ENCODE measurements at regions not wholly inside any gene's neighbourhood (a gene's known extent, or its start where the extent isn't known, plus 50 kb on each side); places are given as distances from the start of the nearest gene placed in this dataset.

GRCh38 chr6:8525370-8525769, 90.0 kb upstream of the SLC35B3 start:
- no peaks in the 10 kb centered on the region for H3K4me1 ChIP-seq (ENCODE audit: control insufficient read depth in 1 of 2, insufficient read depth in 2 of 2, low read length in 2 of 2)
- H3K36me3 Mint-ChIP-seq: no peaks in the 10 kb centered on the region
- no peaks in the 10 kb centered on the region for H3K79me2 ChIP-seq (ENCODE audit: insufficient read depth, low read length)
- peaks cover 0 to 5% (median 0%) of the 10 kb centered on the region in 7 donors for H3K9me3 Mint-ChIP-seq
- no peak overlapping the region for H3K4me2 ChIP-seq (replicated peaks; ENCODE audit: extremely low read depth, low read length, poor library complexity, severe bottlenecking)
- H3K4me3 ChIP-seq (replicated peaks in 1 of 3; ENCODE audit: low read depth in 2 of 3, low read length in 3 of 3): no peak overlapping the region
- no peaks in the 10 kb centered on the region for H3K4me1 Mint-ChIP-seq
- WGBS (ENCODE audit: insufficient coverage): no CpG with 5 or more reads among the region's 1 CpG
- H3K27ac ChIP-seq (ENCODE audit: low read depth in 1 of 2, low read length in 2 of 2): no peak overlapping the region
- H2AFZ ChIP-seq (ENCODE audit: insufficient read depth, low read depth, low read length, poor library complexity, severe bottlenecking): no peak overlapping the region
- H3K27me3 Mint-ChIP-seq (ENCODE audit: low read depth in 3 of 3): no peaks in the 10 kb centered on the region
- no peaks in the 10 kb centered on the region for H3K36me3 ChIP-seq (replicated peaks in 1 of 2; ENCODE audit: control insufficient read depth in 1 of 2, insufficient read depth in 2 of 2, low read length in 2 of 2)
- no peak overlapping the region for H3K4me3 Mint-ChIP-seq
- H3K27me3 ChIP-seq (ENCODE audit: control insufficient read depth in 2 of 2, insufficient read depth in 2 of 2, low read length in 2 of 2): no peaks in the 10 kb centered on the region
- intact Hi-C loops (cut with micrococcal nuclease): no loop called here
- no peak overlapping the region for H3K9ac ChIP-seq (ENCODE audit: insufficient read depth, low read length, poor library complexity, severe bottlenecking)
- DNase-seq: no peak
- no peaks in the 10 kb centered on the region for H4K20me1 ChIP-seq (ENCODE audit: insufficient read depth, low read length)
- no peaks in the 10 kb centered on the region for H3K9me3 ChIP-seq (replicated peaks in 1 of 2; ENCODE audit: control insufficient read depth in 1 of 2, insufficient read depth in 1 of 2, low read length in 2 of 2)
- no peak overlapping the region for H3K27ac Mint-ChIP-seq
- no peak for TF ChIP-seq CTCF (IDR thresholded peaks at IDR 0.05)

GRCh38 chr6:8513174-8513573, 77.8 kb upstream of the SLC35B3 start:
- intact Hi-C loops (cut with micrococcal nuclease): no loop called here
- Histone ChIP-seq H3K79me2 (ENCODE audit: insufficient read depth, low read length) (no peaks in the 10 kb centered on the region), H3K27me3 (ENCODE audit: control insufficient read depth in 2 of 2, insufficient read depth in 2 of 2, low read length in 2 of 2) (no peaks in the 10 kb centered on the region), H3K9me3 (replicated peaks in 1 of 2; ENCODE audit: control insufficient read depth in 1 of 2, insufficient read depth in 1 of 2, low read length in 2 of 2) (no peaks in the 10 kb centered on the region), H3K9ac (ENCODE audit: insufficient read depth, low read length, poor library complexity, severe bottlenecking) (no peak overlapping the region), H2AFZ (ENCODE audit: insufficient read depth, low read depth, low read length, poor library complexity, severe bottlenecking) (no peak overlapping the region), H4K20me1 (ENCODE audit: insufficient read depth, low read length) (no peaks in the 10 kb centered on the region), H3K27ac (ENCODE audit: low read depth in 1 of 2, low read length in 2 of 2) (no peak overlapping the region), H3K4me2 (replicated peaks; ENCODE audit: extremely low read depth, low read length, poor library complexity, severe bottlenecking) (no peak overlapping the region), H3K36me3 (replicated peaks in 1 of 2; ENCODE audit: control insufficient read depth in 1 of 2, insufficient read depth in 2 of 2, low read length in 2 of 2) (no peaks in the 10 kb centered on the region), H3K4me1 (ENCODE audit: control insufficient read depth in 1 of 2, insufficient read depth in 2 of 2, low read length in 2 of 2) (no peaks in the 10 kb centered on the region), H3K4me3 (replicated peaks in 1 of 3; ENCODE audit: low read depth in 2 of 3, low read length in 3 of 3) (no peak overlapping the region)
- Mint-ChIP-seq H3K27me3 (ENCODE audit: low read depth in 3 of 3) (peaks cover 0 to 3% (median 2%) of the 10 kb centered on the region in 3 donors), H3K9me3 (peaks cover 0 to 2% (median 0%) of the 10 kb centered on the region in 7 donors), H3K4me3 (no peak overlapping the region), H3K27ac (no peak overlapping the region), H3K4me1 (no peaks in the 10 kb centered on the region), H3K36me3 (no peaks in the 10 kb centered on the region)
- no peak for DNase-seq
- 83% methylated on average over 1 of the region's 1 CpG for WGBS (ENCODE audit: insufficient coverage)
- TF ChIP-seq CTCF (IDR thresholded peaks at IDR 0.05): no peak
